VCaP (cell line): ENCODE measurements at regions not wholly inside any gene's neighbourhood (a gene's known extent, or its start where the extent isn't known, plus 50 kb on each side); places are given as distances from the start of the nearest gene placed in this dataset.
A peak's percentile ranks its signal among the peaks of the same experiment; 100 is the strongest.
"Not testable (repeated sequence)": the region's sequence is repeated elsewhere in the genome, so short reads cannot be mapped to it uniquely, and the experiment has no call there.

Experiments used
- H3K27ac ChIP-seq: fragments of 450-650 bp; 2 replicates; pipeline ENCODE4 v1.5.1; 2017
- TF ChIP-seq, protein P1 (sequence below): fragments of 450-650 bp; conservative IDR thresholded peaks from 2 replicates; pipeline ENCODE4 v1.5.1; 2017; ENCODE audit warnings: mild to moderate bottlenecking, moderate library complexity

DNA sequence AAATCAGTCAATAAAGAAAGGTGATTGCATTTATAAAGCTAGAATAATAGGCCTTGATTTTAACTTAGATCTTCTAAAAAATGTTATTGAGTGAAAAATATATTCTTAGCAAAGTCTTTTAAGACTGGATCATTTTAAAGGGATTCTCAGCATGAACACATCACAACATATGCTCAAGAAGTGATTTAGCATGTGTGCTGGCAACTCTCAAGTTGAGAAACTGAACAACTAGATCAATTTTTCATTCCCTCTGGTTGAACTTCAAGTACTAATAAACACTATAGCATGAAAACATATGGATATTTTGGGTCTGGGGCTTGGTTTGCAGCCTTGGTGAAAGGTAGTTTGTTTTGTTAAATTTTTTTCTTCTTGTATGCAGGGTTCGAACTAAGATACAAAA lies 107.8 kb upstream of the PNPT1 start:
- TF ChIP-seq, protein P1, sequence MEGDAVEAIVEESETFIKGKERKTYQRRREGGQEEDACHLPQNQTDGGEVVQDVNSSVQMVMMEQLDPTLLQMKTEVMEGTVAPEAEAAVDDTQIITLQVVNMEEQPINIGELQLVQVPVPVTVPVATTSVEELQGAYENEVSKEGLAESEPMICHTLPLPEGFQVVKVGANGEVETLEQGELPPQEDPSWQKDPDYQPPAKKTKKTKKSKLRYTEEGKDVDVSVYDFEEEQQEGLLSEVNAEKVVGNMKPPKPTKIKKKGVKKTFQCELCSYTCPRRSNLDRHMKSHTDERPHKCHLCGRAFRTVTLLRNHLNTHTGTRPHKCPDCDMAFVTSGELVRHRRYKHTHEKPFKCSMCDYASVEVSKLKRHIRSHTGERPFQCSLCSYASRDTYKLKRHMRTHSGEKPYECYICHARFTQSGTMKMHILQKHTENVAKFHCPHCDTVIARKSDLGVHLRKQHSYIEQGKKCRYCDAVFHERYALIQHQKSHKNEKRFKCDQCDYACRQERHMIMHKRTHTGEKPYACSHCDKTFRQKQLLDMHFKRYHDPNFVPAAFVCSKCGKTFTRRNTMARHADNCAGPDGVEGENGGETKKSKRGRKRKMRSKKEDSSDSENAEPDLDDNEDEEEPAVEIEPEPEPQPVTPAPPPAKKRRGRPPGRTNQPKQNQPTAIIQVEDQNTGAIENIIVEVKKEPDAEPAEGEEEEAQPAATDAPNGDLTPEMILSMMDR = no peak

DNA sequence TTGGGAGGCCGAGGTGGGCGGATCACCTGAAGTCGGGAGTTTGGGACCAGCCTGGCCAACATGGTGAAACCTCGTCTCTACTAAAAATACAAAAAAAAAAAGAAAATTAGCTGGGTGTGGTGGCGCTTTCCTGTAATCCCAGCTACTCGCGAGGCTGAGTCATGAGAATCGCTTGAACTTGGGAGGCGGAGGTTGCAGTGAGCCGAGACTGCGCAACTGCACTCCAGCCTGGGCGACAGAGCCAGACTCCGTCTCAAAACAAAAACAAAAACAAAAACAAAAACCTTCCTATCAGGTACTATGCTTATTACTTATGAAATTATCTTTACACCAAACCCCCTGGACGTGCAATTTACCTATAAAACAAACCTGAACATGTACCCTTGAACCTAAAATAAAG lies 106.0 kb upstream of the PNPT1 start:
- not testable (repeated sequence) for H3K27ac ChIP-seq

More for the DNA sequence above, 107.8 kb upstream of the PNPT1 start:
- H3K27ac ChIP-seq = no peak overlapping the region

DNA sequence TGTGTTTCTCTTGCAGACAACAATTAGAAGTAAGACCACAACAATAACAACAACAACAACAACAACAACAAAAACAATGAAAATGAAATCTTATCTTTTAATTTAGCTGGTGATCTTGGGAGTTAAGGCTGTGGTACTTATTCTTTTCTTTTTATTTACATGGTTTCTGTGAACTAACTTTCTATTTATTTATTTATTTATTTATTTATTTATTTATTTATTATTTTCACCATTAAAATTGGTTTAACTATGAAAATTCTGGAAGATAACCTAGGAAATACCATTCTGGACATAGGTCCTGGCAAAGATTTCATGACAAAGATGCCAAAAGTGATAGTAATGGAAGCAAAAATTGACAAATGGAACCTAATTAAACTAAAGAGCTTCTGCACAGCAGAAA lies 102.5 kb upstream of the PNPT1 start:
- TF ChIP-seq, protein P1 = no peak
- no peak overlapping the region for H3K27ac ChIP-seq

DNA sequence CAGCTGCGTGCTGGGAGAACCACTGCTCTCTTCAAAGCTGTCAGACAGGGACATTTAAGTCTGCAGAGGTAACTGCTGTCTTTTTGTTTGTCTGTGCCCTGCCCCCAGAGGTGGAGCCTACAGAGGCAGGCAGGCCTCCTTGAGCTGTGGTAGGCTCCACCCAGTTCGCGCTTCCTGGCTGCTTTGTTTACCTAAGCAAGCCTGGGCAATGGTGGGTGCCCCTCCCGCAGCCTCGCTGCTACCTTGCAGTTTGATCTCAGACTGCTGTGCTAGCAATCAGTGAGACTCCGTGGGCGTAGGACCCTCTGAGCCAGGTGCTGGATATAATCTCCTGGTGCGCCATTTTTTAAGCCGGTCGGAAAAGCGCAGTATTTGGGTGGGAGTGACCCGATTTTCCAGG lies 100.0 kb upstream of the PNPT1 start:
- not testable (repeated sequence) for H3K27ac ChIP-seq

DNA sequence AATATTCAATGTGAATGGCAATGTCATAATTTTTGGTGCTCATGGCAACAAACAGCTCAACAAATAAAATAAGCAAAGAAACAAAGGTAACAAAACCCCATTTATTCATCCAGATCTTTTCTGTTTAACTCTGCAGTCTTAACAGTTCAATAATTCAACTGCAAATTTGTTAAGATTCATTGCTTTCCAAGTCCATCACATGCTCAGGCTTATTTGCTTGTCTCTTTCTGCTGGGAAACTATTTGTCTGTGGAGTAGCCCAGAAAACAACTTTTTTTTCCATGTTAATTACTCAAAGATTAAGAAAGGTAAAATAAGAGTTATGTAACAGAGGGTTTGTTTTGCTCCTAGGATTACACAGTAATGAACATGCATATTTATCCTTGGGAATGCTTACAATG lies 92.6 kb upstream of the PNPT1 start:
- TF ChIP-seq, protein P1 = no peak

DNA sequence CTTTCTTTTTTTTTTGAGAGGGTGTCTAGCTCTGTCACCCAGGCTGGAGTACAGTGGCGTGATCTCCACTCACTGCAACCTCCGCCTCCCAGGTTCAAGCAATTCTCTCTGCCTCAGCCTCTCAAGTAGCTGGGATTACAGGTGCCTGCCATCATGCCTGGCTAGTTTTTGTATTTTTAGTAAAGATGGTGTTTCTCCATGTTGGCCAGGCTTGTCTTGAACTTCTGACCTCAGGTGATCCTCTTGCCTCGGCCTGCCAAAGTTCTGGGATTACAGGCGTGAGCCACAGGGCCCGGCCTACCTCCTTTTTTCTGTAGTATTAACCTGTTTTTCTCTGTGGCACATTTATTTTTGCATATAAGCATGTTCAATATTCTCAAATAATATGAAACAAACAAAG lies 90.1 kb upstream of the PNPT1 start:
- H3K27ac ChIP-seq = not testable (repeated sequence)

More for the DNA sequence above, 92.6 kb upstream of the PNPT1 start:
- no peak overlapping the region for H3K27ac ChIP-seq

DNA sequence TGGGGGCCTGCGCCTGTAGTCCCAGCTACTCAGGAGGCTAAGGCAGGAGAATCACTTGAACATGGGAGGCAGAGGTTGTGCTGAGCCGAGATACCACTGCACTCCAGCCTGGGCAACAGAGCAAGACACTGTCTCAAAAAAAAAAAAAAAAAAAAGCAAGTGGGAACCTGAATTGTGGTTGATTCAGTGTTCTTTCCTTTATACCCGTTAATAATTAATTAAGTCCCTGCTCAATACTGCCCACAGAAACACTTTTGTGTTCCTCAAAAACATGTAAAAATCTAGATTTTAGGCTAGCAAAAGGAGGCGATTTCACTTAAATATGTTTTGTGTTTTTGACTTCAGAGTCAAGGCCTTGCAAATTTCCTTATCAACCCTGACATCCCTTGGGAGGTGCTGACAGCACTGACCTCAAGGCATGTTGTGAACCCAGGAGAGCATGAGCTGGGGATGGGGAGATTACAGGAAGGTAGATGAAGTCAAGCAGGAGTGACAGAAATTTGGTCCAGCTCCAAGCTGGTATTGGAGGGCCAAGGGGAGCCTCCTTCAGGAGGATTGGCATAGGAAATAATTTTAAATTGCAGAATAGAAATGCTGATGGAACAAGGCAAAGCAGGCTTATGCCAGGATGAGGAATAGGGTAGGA lies 89.0 kb upstream of the PNPT1 start:
- TF ChIP-seq, protein P1 = no peak

DNA sequence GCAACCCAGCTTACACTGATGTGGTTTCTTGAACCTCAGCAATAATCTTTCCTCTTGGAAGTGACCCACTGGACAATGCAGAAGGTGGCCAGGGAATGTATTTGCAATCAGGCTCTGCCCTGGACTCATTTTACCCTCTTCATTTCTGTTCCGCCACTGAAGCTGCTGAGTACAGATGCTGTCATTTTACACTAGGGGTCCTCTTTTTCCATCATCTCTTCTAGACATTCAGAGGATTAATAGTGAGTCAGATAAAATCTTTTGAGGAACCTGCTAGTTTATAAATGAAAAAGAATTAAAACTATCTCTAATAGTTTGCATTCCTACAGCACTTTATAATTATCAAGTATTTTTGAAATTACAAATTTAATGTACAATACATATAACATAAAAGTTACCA lies 87.9 kb upstream of the PNPT1 start:
- TF ChIP-seq, protein P1 = peak; percentile 31
- H3K27ac ChIP-seq = no peak overlapping the region

More for the DNA sequence above, 89.0 kb upstream of the PNPT1 start:
- H3K27ac ChIP-seq = no peak overlapping the region

DNA sequence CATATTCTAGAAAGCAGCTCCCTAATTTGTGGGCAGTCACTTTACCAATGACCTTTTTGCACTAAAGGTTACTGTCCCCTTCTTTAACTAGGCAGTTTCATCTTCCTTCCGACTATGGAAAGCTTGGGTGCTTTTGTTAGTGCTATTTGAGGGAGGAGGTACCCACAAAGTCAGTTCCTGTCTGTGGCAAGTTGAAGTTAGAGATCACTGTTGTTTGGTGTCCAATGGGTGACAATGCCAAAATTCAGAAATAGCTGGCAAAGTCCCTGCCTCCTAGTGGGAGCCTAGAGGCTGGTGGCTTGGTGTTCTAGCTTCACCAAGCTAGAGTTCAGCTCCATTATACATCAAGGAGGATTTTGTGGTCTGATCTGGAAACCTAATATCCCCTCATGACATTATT lies 87.1 kb upstream of the PNPT1 start:
- no peak overlapping the region for H3K27ac ChIP-seq

More for the DNA sequence above, 87.1 kb upstream of the PNPT1 start:
- TF ChIP-seq, protein P1 = no peak
